Stomach (tissue), 4 donors: ENCODE measurements at regions not wholly inside any gene's neighbourhood (a gene's known extent, or its start where the extent isn't known, plus 50 kb on each side); places are given as distances from the start of the nearest gene placed in this dataset.

Source experiments
- CTCF ChIP-seq, 7 experiments: fragments of 450-650 bp in 4 of 7; fragments of 200-600 bp in 3 of 7; sonication (generic) in 3 of 7; IDR thresholded peaks; one replicate each; pipeline ENCODE4 v1.5.1; 2016 to 2019; ENCODE audit warnings: antibody characterized with exemption in 7 of 7, control low read depth in 2 of 7, mild to moderate bottlenecking in 1 of 7
- POLR2A ChIP-seq, 4 donors: fragments of 450-650 bp; IDR thresholded peaks; one replicate each; pipeline ENCODE4 v1.6.1; 2016; ENCODE audit warnings: antibody characterized with exemption in 4 of 4, control low read depth in 2 of 4, mild to moderate bottlenecking in 1 of 4, moderate library complexity in 1 of 4

GRCh38 chr6:67141005-67141404 lies 1434.0 kb upstream of the EYS start:
- no peak for TF ChIP-seq CTCF (IDR thresholded peaks at IDR 0.05)
- TF ChIP-seq POLR2A (IDR thresholded peaks at IDR 0.05) = no peak
